ENCODE measurements at regions not wholly inside any gene's neighbourhood (a gene's known extent, or its start where the extent isn't known, plus 50 kb on each side); places are given as distances from the start of the nearest gene placed in this dataset.

DNA sequence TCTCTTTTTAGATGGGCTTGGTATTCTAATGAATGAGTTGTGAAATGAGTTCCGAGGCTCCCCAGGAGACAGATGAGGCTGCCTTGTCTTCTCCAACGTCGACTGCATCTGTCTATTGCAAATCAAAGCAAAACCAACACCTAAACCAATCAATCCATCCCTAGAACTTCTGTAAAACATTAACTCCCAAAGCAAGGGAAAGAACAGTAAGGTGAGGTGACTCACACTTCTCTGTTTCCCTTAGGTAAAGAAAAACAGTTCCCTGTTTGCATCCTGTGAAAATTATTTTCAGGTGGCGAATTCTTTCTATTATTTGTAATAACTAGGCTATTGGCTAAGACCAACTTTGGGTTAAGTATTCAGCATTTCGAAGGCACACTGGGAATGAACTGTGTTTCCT, 249.4 kb downstream of the EPHA4 start:
- TF ChIP-seq, protein P1, sequence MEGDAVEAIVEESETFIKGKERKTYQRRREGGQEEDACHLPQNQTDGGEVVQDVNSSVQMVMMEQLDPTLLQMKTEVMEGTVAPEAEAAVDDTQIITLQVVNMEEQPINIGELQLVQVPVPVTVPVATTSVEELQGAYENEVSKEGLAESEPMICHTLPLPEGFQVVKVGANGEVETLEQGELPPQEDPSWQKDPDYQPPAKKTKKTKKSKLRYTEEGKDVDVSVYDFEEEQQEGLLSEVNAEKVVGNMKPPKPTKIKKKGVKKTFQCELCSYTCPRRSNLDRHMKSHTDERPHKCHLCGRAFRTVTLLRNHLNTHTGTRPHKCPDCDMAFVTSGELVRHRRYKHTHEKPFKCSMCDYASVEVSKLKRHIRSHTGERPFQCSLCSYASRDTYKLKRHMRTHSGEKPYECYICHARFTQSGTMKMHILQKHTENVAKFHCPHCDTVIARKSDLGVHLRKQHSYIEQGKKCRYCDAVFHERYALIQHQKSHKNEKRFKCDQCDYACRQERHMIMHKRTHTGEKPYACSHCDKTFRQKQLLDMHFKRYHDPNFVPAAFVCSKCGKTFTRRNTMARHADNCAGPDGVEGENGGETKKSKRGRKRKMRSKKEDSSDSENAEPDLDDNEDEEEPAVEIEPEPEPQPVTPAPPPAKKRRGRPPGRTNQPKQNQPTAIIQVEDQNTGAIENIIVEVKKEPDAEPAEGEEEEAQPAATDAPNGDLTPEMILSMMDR (IDR thresholded peaks at IDR 0.05) = no peak
- no peak for DNase-seq (ENCODE audit: low spot score)
- ATAC-seq (ENCODE audit: low FRiP score) = no peak

DNA sequence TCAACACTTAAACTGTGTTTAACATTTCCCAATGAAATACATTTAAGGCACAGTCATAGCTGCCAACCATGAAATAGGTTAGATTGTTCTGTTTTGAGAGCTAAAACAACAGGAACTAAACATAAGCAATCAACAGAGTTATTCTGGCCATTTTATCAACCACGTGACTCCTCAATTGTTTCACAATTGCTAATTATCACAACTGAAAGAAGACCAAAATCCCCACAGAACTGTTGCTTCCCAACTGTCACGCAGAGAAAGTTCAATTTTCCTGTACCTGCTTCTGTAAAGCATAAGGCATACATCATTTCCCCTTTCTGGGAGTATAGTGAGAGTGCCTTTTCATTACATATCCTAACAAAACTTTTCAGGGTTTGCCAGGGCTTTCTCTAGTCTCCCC, 248.6 kb downstream of the EPHA4 start:
- TF ChIP-seq, protein P1 (IDR thresholded peaks at IDR 0.05) = no peak
- ATAC-seq (ENCODE audit: low FRiP score) = no peak
- DNase-seq (ENCODE audit: low spot score) = no peak

DNA sequence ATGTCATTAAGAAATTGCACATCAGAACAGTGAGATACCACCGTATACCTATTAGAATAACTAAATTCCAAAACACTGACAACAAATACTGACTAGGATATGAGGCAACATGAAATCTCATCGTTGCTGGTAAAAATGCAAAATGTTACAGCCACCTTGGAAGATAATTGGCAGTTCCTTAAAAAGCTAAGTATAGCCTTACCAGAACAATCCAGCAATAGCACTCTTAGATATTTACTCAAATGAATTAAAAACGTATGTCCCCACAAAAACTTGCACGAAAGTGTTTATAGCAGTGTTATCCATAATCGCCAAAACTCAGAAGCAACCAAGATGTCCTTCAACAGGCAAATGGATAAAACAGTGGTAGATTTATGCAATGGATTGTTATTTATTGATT, 241.7 kb downstream of the EPHA4 start:
- DNase-seq (ENCODE audit: low spot score) (no peak), ATAC-seq (ENCODE audit: low FRiP score) (no peak)
- TF ChIP-seq, protein P1 (IDR thresholded peaks at IDR 0.05) = no peak

DNA sequence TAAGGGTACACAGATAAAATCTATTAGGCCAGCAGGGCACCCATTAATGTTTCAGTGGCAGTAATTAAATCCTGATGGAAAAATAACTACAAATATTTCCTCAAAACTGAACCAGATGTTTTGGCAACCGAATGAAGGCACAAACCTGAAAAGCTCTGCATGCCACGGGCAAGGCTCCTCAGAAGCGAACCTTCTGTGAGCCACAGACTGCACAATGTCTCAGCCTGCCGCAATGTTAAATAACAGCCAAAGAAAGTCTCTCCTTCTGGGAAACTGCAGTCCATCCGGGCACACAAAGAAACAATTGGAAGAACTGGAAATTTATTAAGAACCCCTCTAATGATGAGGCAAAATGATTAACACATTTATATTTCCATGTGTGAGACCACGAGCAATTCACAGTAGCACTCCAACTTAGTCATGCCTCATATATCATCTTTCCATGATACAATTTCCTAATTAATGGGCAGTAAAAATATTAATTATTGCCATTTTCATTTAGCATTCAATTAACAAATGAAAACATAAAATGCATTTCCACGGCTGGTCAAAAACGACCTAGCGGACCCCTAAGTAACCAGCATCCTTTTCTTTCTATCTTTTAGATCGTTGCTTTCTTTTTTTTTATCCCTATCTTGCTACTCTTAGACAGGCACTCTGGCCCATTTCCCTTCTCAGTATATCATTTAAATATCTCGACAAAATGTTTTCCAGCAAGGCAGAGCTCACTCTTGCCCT, 237.5 kb downstream of the EPHA4 start:
- TF ChIP-seq, protein P1 (IDR thresholded peaks at IDR 0.05) = no peak
- DNase-seq (ENCODE audit: low spot score) (no peak), ATAC-seq (ENCODE audit: low FRiP score) (no peak)

DNA sequence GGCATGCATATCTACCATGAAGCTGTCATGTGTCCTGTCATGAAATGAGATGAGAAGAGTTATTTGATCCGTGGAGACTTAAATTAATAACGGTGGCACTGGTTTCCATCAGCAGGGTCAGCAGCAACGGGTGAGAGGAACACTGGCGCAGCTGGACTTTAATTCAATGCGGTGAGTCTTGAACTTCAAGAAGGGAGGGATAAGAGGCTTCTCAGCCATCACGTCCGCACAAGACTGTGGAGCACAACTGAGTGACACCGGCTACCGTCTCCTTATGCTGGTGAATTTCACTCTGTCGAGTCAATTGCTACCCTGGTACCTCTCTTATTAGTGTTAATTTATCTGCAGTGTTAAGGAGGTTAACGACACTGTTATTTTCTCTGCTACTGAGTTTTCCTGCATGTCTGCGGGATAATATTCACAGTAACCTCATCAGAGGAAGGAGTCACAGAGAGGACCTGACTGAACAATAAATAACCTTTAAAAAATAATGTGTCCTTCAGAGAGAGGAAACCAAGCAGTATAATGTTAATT, 236.8 kb downstream of the EPHA4 start:
- no peak for DNase-seq (ENCODE audit: low spot score)
- TF ChIP-seq, protein P1 (IDR thresholded peaks at IDR 0.05) = no peak
- no peak for ATAC-seq (ENCODE audit: low FRiP score)

DNA sequence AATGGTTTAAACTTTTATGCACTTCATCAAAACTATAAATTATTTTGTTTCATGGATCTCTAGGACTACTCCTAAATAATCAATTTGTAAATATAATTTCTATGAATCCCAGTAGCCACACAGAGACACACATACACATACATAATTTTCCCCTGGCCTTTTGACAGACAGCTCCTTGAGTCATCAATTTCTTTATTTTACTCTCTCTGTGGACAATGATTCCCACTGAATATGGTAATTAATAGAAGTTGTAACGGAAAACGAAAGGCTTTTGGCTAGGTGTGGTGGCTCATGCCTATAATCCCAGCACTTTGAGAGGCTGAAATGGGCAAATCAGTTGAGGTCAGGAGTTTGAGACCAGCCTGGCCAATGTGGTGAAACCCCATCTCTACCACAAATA, 235.1 kb downstream of the EPHA4 start:
- DNase-seq (ENCODE audit: low spot score) (no peak), ATAC-seq (ENCODE audit: low FRiP score) (no peak)
- TF ChIP-seq, protein P1 (IDR thresholded peaks at IDR 0.05) = no peak

Data from omental fat pad (tissue), 3 donors.